ENCODE measurements at regions not wholly inside any gene's neighbourhood (a gene's known extent, or its start where the extent isn't known, plus 50 kb on each side); places are given as distances from the start of the nearest gene placed in this dataset.

GRCh38 chr1:4081806-4082711 lies 182.0 kb upstream of the C1orf174 start:
- Histone ChIP-seq H3K9ac (ENCODE audit: low read depth, low read length) (no peak overlapping the region), H3K27me3 (ENCODE audit: control insufficient read depth, insufficient read depth, low read length) (no peaks in the 10 kb centered on the region), H3K9me3 (ENCODE audit: control insufficient read depth, insufficient read depth, low read length) (no peaks in the 10 kb centered on the region), H3K4me1 (ENCODE audit: control insufficient read depth, insufficient read depth, low read length) (no peaks in the 10 kb centered on the region), H3K36me3 (ENCODE audit: control insufficient read depth, insufficient read depth, low read length) (no peaks in the 10 kb centered on the region), H3K4me3 (ENCODE audit: low read depth, low read length) (no peak overlapping the region)

- Histone ChIP-seq H3K4me1 (ENCODE audit: control insufficient read depth, insufficient read depth, low read length) (no peaks in the 10 kb centered on the region), H3K4me3 (ENCODE audit: low read depth, low read length) (no peak overlapping the region), H3K27me3 (ENCODE audit: control insufficient read depth, insufficient read depth, low read length) (no peaks in the 10 kb centered on the region), H3K9ac (ENCODE audit: low read depth, low read length) (no peak overlapping the region), H3K36me3 (ENCODE audit: control insufficient read depth, insufficient read depth, low read length) (no peaks in the 10 kb centered on the region), H3K9me3 (ENCODE audit: control insufficient read depth, insufficient read depth, low read length) (peaks cover 3% of the 10 kb centered on the region)
Measured at GRCh38 chr1:4083231-4084047, 183.4 kb upstream of the C1orf174 start.

GRCh38 chr1:4084048-4084431 lies 184.0 kb upstream of the C1orf174 start:
- Histone ChIP-seq H3K36me3 (ENCODE audit: control insufficient read depth, insufficient read depth, low read length) (no peaks in the 10 kb centered on the region), H3K4me1 (ENCODE audit: control insufficient read depth, insufficient read depth, low read length) (no peaks in the 10 kb centered on the region), H3K27me3 (ENCODE audit: control insufficient read depth, insufficient read depth, low read length) (no peaks in the 10 kb centered on the region), H3K9me3 (ENCODE audit: control insufficient read depth, insufficient read depth, low read length) (peaks cover 4% of the 10 kb centered on the region), H3K4me3 (ENCODE audit: low read depth, low read length) (no peak overlapping the region), H3K9ac (ENCODE audit: low read depth, low read length) (no peak overlapping the region)

GRCh38 chr1:4084446-4084845 lies 184.4 kb upstream of the C1orf174 start:
- Histone ChIP-seq H3K36me3 (ENCODE audit: control insufficient read depth, insufficient read depth, low read length) (no peaks in the 10 kb centered on the region), H3K4me1 (ENCODE audit: control insufficient read depth, insufficient read depth, low read length) (no peaks in the 10 kb centered on the region), H3K9ac (ENCODE audit: low read depth, low read length) (no peak overlapping the region), H3K9me3 (ENCODE audit: control insufficient read depth, insufficient read depth, low read length) (peaks cover 4% of the 10 kb centered on the region), H3K27me3 (ENCODE audit: control insufficient read depth, insufficient read depth, low read length) (no peaks in the 10 kb centered on the region), H3K4me3 (ENCODE audit: low read depth, low read length) (no peak overlapping the region)

- H3K4me1 ChIP-seq (ENCODE audit: control insufficient read depth, insufficient read depth, low read length) = no peaks in the 10 kb centered on the region
- peaks cover 4% of the 10 kb centered on the region for H3K9me3 ChIP-seq (ENCODE audit: control insufficient read depth, insufficient read depth, low read length)
- no peaks in the 10 kb centered on the region for H3K27me3 ChIP-seq (ENCODE audit: control insufficient read depth, insufficient read depth, low read length)
- no peaks in the 10 kb centered on the region for H3K36me3 ChIP-seq (ENCODE audit: control insufficient read depth, insufficient read depth, low read length)
- no peak overlapping the region for H3K9ac ChIP-seq (ENCODE audit: low read depth, low read length)
- no peak overlapping the region for H3K4me3 ChIP-seq (ENCODE audit: low read depth, low read length)
Measured at GRCh38 chr1:4084896-4085295, 184.8 kb upstream of the C1orf174 start.

- no peak overlapping the region for H3K9ac ChIP-seq (ENCODE audit: low read depth, low read length)
- no peaks in the 10 kb centered on the region for H3K36me3 ChIP-seq (ENCODE audit: control insufficient read depth, insufficient read depth, low read length)
- H3K9me3 ChIP-seq (ENCODE audit: control insufficient read depth, insufficient read depth, low read length) = peaks cover 4% of the 10 kb centered on the region
- no peaks in the 10 kb centered on the region for H3K4me1 ChIP-seq (ENCODE audit: control insufficient read depth, insufficient read depth, low read length)
- no peaks in the 10 kb centered on the region for H3K27me3 ChIP-seq (ENCODE audit: control insufficient read depth, insufficient read depth, low read length)
- H3K4me3 ChIP-seq (ENCODE audit: low read depth, low read length) = no peak overlapping the region
Measured at GRCh38 chr1:4085546-4085945, 185.5 kb upstream of the C1orf174 start.

- H3K27me3 ChIP-seq (ENCODE audit: control insufficient read depth, insufficient read depth, low read length) = no peaks in the 10 kb centered on the region
- H3K4me3 ChIP-seq (ENCODE audit: low read depth, low read length) = no peak overlapping the region
- H3K9me3 ChIP-seq (ENCODE audit: control insufficient read depth, insufficient read depth, low read length) = peaks cover 4% of the 10 kb centered on the region
- no peaks in the 10 kb centered on the region for H3K36me3 ChIP-seq (ENCODE audit: control insufficient read depth, insufficient read depth, low read length)
- no peaks in the 10 kb centered on the region for H3K4me1 ChIP-seq (ENCODE audit: control insufficient read depth, insufficient read depth, low read length)
- no peak overlapping the region for H3K9ac ChIP-seq (ENCODE audit: low read depth, low read length)
Measured at GRCh38 chr1:4086085-4086850, 186.2 kb upstream of the C1orf174 start.

- peaks cover 7% of the 10 kb centered on the region for H3K9me3 ChIP-seq (ENCODE audit: control insufficient read depth, insufficient read depth, low read length)
- no peak overlapping the region for H3K9ac ChIP-seq (ENCODE audit: low read depth, low read length)
- H3K36me3 ChIP-seq (ENCODE audit: control insufficient read depth, insufficient read depth, low read length) = no peaks in the 10 kb centered on the region
- H3K4me3 ChIP-seq (ENCODE audit: low read depth, low read length) = no peak overlapping the region
- no peaks in the 10 kb centered on the region for H3K4me1 ChIP-seq (ENCODE audit: control insufficient read depth, insufficient read depth, low read length)
- no peaks in the 10 kb centered on the region for H3K27me3 ChIP-seq (ENCODE audit: control insufficient read depth, insufficient read depth, low read length)
Measured at GRCh38 chr1:4086921-4087320, 186.8 kb upstream of the C1orf174 start.

GRCh38 chr1:4087530-4088420 lies 187.7 kb upstream of the C1orf174 start:
- Histone ChIP-seq H3K4me1 (ENCODE audit: control insufficient read depth, insufficient read depth, low read length) (no peaks in the 10 kb centered on the region), H3K36me3 (ENCODE audit: control insufficient read depth, insufficient read depth, low read length) (no peaks in the 10 kb centered on the region)

GRCh38 chr1:4088676-4089075 lies 188.6 kb upstream of the C1orf174 start:
- H3K9ac ChIP-seq (ENCODE audit: low read depth, low read length) = no peak overlapping the region
- no peaks in the 10 kb centered on the region for H3K27me3 ChIP-seq (ENCODE audit: control insufficient read depth, insufficient read depth, low read length)
- H3K4me3 ChIP-seq (ENCODE audit: low read depth, low read length) = no peak overlapping the region
- peaks cover 7% of the 10 kb centered on the region for H3K9me3 ChIP-seq (ENCODE audit: control insufficient read depth, insufficient read depth, low read length)
- no peaks in the 10 kb centered on the region for H3K4me1 ChIP-seq (ENCODE audit: control insufficient read depth, insufficient read depth, low read length)
- H3K36me3 ChIP-seq (ENCODE audit: control insufficient read depth, insufficient read depth, low read length) = no peaks in the 10 kb centered on the region

More at GRCh38 chr1:4087530-4088420, 187.7 kb upstream of the C1orf174 start:
- Histone ChIP-seq H3K4me3 (ENCODE audit: low read depth, low read length) (no peak overlapping the region), H3K27me3 (ENCODE audit: control insufficient read depth, insufficient read depth, low read length) (no peaks in the 10 kb centered on the region), H3K9ac (ENCODE audit: low read depth, low read length) (no peak overlapping the region), H3K9me3 (ENCODE audit: control insufficient read depth, insufficient read depth, low read length) (peaks cover 7% of the 10 kb centered on the region)
